Right lobe of liver (tissue), 4 donors: ENCODE measurements at regions not wholly inside any gene's neighbourhood (a gene's known extent, or its start where the extent isn't known, plus 50 kb on each side); places are given as distances from the start of the nearest gene placed in this dataset.

Experiments used
- POLR2A ChIP-seq: fragments of 450-650 bp; IDR thresholded peaks from one replicate; pipeline ENCODE4 v1.6.1; 2017; ENCODE audit warnings: antibody characterized with exemption, mild to moderate bottlenecking
- TF ChIP-seq, protein P1 (sequence below), 4 donors: fragments of 200-600 bp in 3 of 4; fragments of 450-650 bp in 1 of 4; IDR thresholded peaks; one replicate each; pipeline versions ENCODE4 v1.5.1 to v1.8.0; 2016 to 2022; ENCODE audit warnings: antibody characterized with exemption in 4 of 4, mild to moderate bottlenecking in 2 of 4
- donor health status: DM: no; HTN: no; CAD: no.
- donor health status: DM: no; HTN: no; CAD: no.
- donor health status: DM: no; HTN: yes; CAD: no.

DNA sequence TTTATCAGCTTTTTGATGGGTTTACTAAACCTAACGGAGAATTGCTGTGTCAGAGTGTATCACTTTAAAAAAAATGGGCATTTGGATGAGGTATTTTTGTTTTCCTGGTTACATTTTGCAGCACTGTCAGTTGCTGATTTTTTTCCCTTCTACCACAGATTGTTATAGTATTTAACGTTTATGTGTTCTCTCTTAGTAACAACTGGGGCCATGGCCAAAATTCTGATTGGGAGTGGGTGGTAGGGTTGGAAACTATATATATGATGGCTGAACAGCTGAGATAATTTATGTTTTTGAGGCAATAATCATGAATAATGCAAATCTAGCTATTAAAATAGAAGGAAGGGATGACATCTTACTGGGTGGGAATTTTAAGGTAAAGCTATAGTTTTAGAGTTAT is 229.4 kb upstream of the SUCLG2 start:
- TF ChIP-seq, protein P1, sequence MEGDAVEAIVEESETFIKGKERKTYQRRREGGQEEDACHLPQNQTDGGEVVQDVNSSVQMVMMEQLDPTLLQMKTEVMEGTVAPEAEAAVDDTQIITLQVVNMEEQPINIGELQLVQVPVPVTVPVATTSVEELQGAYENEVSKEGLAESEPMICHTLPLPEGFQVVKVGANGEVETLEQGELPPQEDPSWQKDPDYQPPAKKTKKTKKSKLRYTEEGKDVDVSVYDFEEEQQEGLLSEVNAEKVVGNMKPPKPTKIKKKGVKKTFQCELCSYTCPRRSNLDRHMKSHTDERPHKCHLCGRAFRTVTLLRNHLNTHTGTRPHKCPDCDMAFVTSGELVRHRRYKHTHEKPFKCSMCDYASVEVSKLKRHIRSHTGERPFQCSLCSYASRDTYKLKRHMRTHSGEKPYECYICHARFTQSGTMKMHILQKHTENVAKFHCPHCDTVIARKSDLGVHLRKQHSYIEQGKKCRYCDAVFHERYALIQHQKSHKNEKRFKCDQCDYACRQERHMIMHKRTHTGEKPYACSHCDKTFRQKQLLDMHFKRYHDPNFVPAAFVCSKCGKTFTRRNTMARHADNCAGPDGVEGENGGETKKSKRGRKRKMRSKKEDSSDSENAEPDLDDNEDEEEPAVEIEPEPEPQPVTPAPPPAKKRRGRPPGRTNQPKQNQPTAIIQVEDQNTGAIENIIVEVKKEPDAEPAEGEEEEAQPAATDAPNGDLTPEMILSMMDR (IDR thresholded peaks at IDR 0.05) = no peak
- no peak for TF ChIP-seq POLR2A
